ENCODE measurements at regions not wholly inside any gene's neighbourhood (a gene's known extent, or its start where the extent isn't known, plus 50 kb on each side); places are given as distances from the start of the nearest gene placed in this dataset.
"Not testable (repeated sequence)": the region's sequence is repeated elsewhere in the genome, so short reads cannot be mapped to it uniquely, and the experiment has no call there.

GRCh38 chr4:38469410-38469809, 194.6 kb upstream of the KLF3 start:
- DNase-seq (ENCODE audit: low read depth in 2 of 2) = no peak

GRCh38 chr4:38470735-38471262, 193.2 kb upstream of the KLF3 start:
- DNase-seq (ENCODE audit: low read depth in 2 of 2) = no peak

- DNase-seq (ENCODE audit: low read depth in 2 of 2) = no peak
Observed at GRCh38 chr4:38482696-38483095, 181.3 kb upstream of the KLF3 start.

GRCh38 chr4:38483628-38484027, 180.4 kb upstream of the KLF3 start:
- DNase-seq (ENCODE audit: low read depth in 2 of 2) = not testable (repeated sequence)

GRCh38 chr4:38489011-38489861, 174.8 kb upstream of the KLF3 start:
- no peak for DNase-seq (ENCODE audit: low read depth in 2 of 2)

GRCh38 chr4:38489924-38490639, 173.9 kb upstream of the KLF3 start:
- no peak for DNase-seq (ENCODE audit: low read depth in 2 of 2)

GRCh38 chr4:38490753-38491446, 173.1 kb upstream of the KLF3 start:
- DNase-seq (ENCODE audit: low read depth in 2 of 2) = no peak

- no peak for DNase-seq (ENCODE audit: low read depth in 2 of 2)
Observed at GRCh38 chr4:38491854-38492478, 172.0 kb upstream of the KLF3 start.

- DNase-seq (ENCODE audit: low read depth in 2 of 2) = no peak
Observed at GRCh38 chr4:38493066-38493465, 170.9 kb upstream of the KLF3 start.

GRCh38 chr4:38495446-38495845, 168.6 kb upstream of the KLF3 start:
- no peak for DNase-seq (ENCODE audit: low read depth in 2 of 2)

GRCh38 chr4:38497121-38497520, 166.9 kb upstream of the KLF3 start:
- DNase-seq (ENCODE audit: low read depth in 2 of 2) = no peak

GRCh38 chr4:38499101-38499500, 164.9 kb upstream of the KLF3 start:
- no peak for DNase-seq (ENCODE audit: low read depth in 2 of 2)

- DNase-seq (ENCODE audit: low read depth in 2 of 2) = no peak
Observed at GRCh38 chr4:38500433-38500832, 163.6 kb upstream of the KLF3 start.

GRCh38 chr4:38501698-38502097, 162.3 kb upstream of the KLF3 start:
- no peak for DNase-seq (ENCODE audit: low read depth in 2 of 2)

GRCh38 chr4:38503689-38504395, 160.2 kb upstream of the KLF3 start:
- no peak for DNase-seq (ENCODE audit: low read depth in 2 of 2)

- no peak for DNase-seq (ENCODE audit: low read depth in 2 of 2)
Observed at GRCh38 chr4:38504396-38504715, 159.6 kb upstream of the KLF3 start.

- DNase-seq (ENCODE audit: low read depth in 2 of 2) = no peak
Observed at GRCh38 chr4:38509551-38509950, 154.4 kb upstream of the KLF3 start.

GRCh38 chr4:38510201-38510600, 153.8 kb upstream of the KLF3 start:
- DNase-seq (ENCODE audit: low read depth in 2 of 2) = no peak

GRCh38 chr4:38511702-38512101, 152.3 kb upstream of the KLF3 start:
- no peak for DNase-seq (ENCODE audit: low read depth in 2 of 2)

GRCh38 chr4:38512840-38513239, 151.2 kb upstream of the KLF3 start:
- DNase-seq (ENCODE audit: low read depth in 2 of 2) = no peak

- DNase-seq (ENCODE audit: low read depth in 2 of 2) = no peak
Observed at GRCh38 chr4:38514465-38515146, 149.4 kb upstream of the KLF3 start.
